Natural killer cell treated with Interleukin-12 subunit alpha and Interleukin-12 subunit beta and Interleukin-15 and Interleukin-18, amount 100 ng/mL, for 72 hours (primary cell): ENCODE measurements at regions not wholly inside any gene's neighbourhood (a gene's known extent, or its start where the extent isn't known, plus 50 kb on each side); places are given as distances from the start of the nearest gene placed in this dataset.
"Not testable (repeated sequence)": the region's sequence is repeated elsewhere in the genome, so short reads cannot be mapped to it uniquely, and the experiment has no call there.

Experiments
- ATAC-seq, 2 donors: fragments of 150-1000 bp; cut with Tn5 transposase in 1 of 2; sonication (Bioruptor Pico), chemical (Tn5 transposase) in 1 of 2; 2 replicates each; pipeline ENCODE4 v1.10.0; 2021
- DNase-seq: peaks from one replicate; pipeline ENCODE4 v3.0.0; 2022; ENCODE audit warnings: low spot score
- H3K27ac Mint-ChIP-seq, 2 donors: 1 replicate in 1 of 2; 2 replicates in 1 of 2; pipeline ENCODE4 v1.8.0; 2022; ENCODE audit warnings: mixed read lengths in 2 of 2, mild to moderate bottlenecking in 1 of 2, moderate library complexity in 1 of 2
- H3K27me3 Mint-ChIP-seq, 2 donors: 1 replicate in 1 of 2; 2 replicates in 1 of 2; pipeline ENCODE4 v1.8.0; 2022; ENCODE audit warnings: mixed read lengths in 2 of 2
- H3K36me3 Mint-ChIP-seq: one replicate; pipeline ENCODE4 v1.8.0; 2022; ENCODE audit warnings: mixed read lengths
- H3K4me1 Mint-ChIP-seq, 2 donors: 1 replicate in 1 of 2; 2 replicates in 1 of 2; pipeline ENCODE4 v1.8.0; 2022; ENCODE audit warnings: low read depth in 2 of 2, mixed read lengths in 2 of 2, mild to moderate bottlenecking in 1 of 2
- H3K4me3 Mint-ChIP-seq: one replicate; pipeline ENCODE4 v1.8.0; 2022; ENCODE audit warnings: mixed read lengths
- H3K9me3 Mint-ChIP-seq: 2 replicates; pipeline ENCODE4 v1.8.0; 2022; ENCODE audit warnings: mixed read lengths

DNA sequence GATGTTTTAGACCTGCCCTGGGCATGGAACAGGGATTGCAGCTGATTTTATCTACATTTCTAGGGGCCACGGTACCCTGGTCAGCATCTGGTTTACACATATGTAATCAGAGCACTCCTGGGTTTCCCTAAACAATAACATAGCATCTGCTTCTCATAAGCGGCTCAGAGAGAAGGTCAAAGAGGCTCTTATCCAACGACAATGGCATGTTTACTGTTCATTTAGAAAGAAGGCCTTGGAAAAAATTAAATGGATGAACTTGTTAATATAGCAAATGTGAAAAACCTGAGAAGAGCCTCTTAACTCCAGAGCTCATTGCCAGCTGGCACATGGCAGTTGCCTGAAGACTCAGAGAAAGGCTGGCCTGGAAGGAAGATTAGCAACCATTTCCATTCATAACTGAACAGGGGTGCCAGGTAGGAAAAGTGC, 202.8 kb upstream of the THUMPD2 start:
- DNase-seq = no peak
- ATAC-seq = no peak
- H3K4me1 Mint-ChIP-seq = no peaks in the 10 kb centered on the region
- H3K9me3 Mint-ChIP-seq = peaks cover 10% of the 10 kb centered on the region
- H3K36me3 Mint-ChIP-seq = no peaks in the 10 kb centered on the region
- no peaks in the 10 kb centered on the region for H3K27me3 Mint-ChIP-seq
- H3K4me3 Mint-ChIP-seq = no peak overlapping the region
- H3K27ac Mint-ChIP-seq = no peak overlapping the region

DNA sequence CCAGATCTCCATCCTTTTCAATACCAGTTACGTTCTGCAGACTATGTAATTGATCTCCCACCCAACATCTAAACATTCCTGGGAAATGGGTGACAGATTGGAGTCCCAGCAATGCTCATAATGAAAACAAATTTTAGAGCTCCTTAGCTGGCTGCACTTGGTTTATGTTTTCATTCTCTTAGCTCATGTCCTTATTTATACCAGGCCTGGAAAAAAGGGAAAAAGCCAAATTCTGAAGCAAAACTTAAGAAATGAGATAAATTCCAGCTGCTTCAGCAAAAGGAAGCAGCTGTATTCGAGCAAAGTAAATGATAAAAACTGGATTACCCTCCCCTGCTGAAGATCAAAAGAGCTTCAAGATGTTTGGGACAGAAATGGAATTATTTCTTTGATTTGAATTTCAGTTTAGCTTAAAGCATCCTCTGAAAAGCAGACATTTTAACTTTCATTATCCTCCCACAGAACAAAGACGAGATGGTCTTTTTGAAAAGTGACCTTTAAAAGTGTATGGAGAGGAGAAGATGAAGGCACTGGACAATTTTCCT, 196.5 kb upstream of the THUMPD2 start:
- Mint-ChIP-seq H3K36me3 (no peaks in the 10 kb centered on the region), H3K27ac (no peak overlapping the region), H3K4me3 (no peak overlapping the region), H3K4me1 (no peaks in the 10 kb centered on the region), H3K27me3 (no peaks in the 10 kb centered on the region), H3K9me3 (peaks cover 7% of the 10 kb centered on the region)
- DNase-seq (no peak), ATAC-seq (no peak)

DNA sequence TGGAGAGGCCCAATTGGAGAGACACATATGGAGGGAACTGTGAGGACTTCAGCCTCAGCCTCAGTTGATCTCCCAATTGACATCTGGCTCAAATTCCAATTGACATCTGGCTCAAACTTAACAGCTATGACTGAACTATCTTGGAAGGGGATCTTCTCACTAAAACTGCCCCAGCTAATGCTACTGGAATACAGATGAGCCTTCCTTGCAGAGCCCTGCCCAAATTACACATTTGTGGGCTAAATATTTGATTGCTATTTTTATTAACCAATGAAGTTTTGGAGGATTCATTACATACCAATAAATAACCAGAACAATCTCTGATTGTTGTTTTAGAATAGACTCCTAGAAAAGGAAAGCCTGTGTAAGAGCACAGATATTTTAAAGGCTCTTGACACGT, 189.0 kb upstream of the THUMPD2 start:
- no peak for ATAC-seq

DNA sequence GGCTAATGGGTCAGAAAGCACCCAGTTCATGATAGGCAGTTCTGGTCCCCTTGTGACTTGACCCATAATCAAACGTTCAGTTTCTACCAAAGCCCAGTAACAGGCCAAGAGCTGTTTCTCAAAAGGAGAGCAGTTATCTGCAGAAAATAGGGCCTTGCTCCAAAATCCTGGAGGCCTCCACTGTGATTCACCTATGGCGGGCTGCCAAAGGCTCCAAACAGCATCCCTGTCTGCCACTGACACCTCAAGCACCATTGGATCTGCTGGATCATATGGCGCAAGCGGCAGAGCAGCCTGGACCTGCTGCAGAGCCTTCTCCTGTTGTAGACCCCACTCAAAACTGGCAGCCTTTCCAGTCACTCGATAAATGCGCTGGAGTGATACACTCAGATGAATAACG, 181.6 kb upstream of the THUMPD2 start:
- not testable (repeated sequence) for ATAC-seq, H3K9me3 Mint-ChIP-seq, H3K36me3 Mint-ChIP-seq

More for the DNA sequence above, 189.0 kb upstream of the THUMPD2 start:
- H3K4me3 Mint-ChIP-seq = no peak overlapping the region
- no peaks in the 10 kb centered on the region for H3K27me3 Mint-ChIP-seq
- no peak overlapping the region for H3K27ac Mint-ChIP-seq
- no peaks in the 10 kb centered on the region for H3K4me1 Mint-ChIP-seq
- no peaks in the 10 kb centered on the region for H3K36me3 Mint-ChIP-seq
- DNase-seq = no peak
- H3K9me3 Mint-ChIP-seq = peaks cover 12% of the 10 kb centered on the region

DNA sequence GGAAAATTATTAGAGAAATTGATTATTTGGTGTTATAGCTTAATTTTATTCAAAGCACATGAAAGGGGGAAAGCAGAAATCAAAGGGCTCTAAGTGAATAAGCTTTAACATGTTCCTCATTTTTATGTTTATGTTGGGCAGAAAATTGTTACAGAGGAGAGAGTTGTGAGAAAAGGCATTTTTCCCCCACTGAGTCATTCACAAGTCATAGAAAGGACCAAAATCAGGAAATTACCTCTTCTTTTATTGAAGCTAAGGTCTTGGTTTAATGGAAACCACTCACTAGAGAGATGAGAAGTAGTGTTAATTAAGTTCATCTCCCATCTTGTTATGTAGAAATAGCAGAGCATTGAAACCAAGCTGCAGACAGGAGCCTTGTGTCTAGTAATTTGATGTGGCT, 175.3 kb upstream of the THUMPD2 start:
- Mint-ChIP-seq H3K9me3 (peaks cover 4% of the 10 kb centered on the region), H3K4me3 (no peak overlapping the region)
- no peak for ATAC-seq

More for the DNA sequence above, 181.6 kb upstream of the THUMPD2 start:
- H3K27me3 Mint-ChIP-seq, H3K4me3 Mint-ChIP-seq, H3K27ac Mint-ChIP-seq, DNase-seq, H3K4me1 Mint-ChIP-seq: not testable (repeated sequence)

DNA sequence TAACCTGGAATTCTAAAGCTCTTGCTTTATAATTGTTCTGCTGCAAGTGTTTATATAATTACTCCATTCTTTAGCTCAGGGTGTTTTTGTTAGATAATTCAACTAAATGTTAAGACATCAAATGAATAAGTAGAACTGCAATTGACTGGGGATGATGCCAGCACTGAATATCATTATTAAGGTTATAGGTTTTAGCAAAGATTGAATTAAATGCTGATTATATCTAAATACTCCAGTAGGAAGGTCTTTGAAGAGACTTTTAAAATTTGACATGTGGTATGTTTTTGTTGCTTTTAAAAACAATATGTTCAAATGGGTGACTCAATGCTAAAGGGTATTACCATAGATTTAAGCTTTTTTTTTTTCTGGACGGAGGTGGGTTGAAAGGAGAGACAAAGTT, 170.1 kb upstream of the THUMPD2 start:
- no peaks in the 10 kb centered on the region for H3K4me1 Mint-ChIP-seq
- no peaks in the 10 kb centered on the region for H3K36me3 Mint-ChIP-seq
- H3K27me3 Mint-ChIP-seq = no peaks in the 10 kb centered on the region
- H3K27ac Mint-ChIP-seq = no peak overlapping the region
- DNase-seq = no peak
- peaks cover 6% of the 10 kb centered on the region for H3K9me3 Mint-ChIP-seq
- no peak overlapping the region for H3K4me3 Mint-ChIP-seq
- no peak for ATAC-seq

More for the DNA sequence above, 175.3 kb upstream of the THUMPD2 start:
- H3K27ac Mint-ChIP-seq = no peak overlapping the region
- no peaks in the 10 kb centered on the region for H3K27me3 Mint-ChIP-seq
- no peaks in the 10 kb centered on the region for H3K36me3 Mint-ChIP-seq
- DNase-seq = no peak
- H3K4me1 Mint-ChIP-seq = no peaks in the 10 kb centered on the region

DNA sequence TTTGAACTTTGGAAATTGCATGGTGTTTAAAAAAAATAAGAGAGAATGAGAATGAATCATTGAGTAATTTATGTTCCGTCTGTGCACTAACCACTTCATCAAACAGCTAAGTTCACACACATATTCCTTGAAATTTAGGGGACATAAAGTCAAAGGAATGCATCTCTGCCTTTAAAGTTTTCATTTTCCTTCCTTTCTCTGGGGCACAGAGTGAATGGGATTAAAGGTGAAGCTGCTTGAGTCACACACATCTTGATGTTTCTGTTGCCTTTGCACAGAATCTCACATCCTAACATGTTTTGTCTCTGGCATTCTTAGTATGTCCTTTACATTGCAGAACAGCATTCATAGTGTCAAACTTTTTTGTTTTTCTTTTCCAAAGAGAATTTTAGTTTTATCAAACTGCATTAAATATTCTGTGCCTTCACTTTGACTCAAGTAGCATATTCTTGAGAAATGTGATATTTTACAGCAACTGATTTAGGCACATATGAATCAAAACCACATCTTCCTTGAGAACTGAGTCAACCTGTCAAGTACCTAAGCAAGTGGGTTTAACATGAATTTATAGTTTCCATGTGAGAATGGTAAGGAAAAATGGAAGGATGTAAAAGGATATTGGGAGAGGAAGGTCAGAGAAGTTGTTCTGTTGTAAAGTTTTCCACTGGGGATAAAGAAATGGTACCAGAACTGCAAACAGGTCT, 169.1 kb upstream of the THUMPD2 start:
- ATAC-seq (no peak), DNase-seq (no peak)
- peaks cover 6% of the 10 kb centered on the region for H3K9me3 Mint-ChIP-seq
- no peaks in the 10 kb centered on the region for H3K27me3 Mint-ChIP-seq
- no peak overlapping the region for H3K4me3 Mint-ChIP-seq
- no peak overlapping the region for H3K27ac Mint-ChIP-seq
- no peaks in the 10 kb centered on the region for H3K36me3 Mint-ChIP-seq
- no peaks in the 10 kb centered on the region for H3K4me1 Mint-ChIP-seq

DNA sequence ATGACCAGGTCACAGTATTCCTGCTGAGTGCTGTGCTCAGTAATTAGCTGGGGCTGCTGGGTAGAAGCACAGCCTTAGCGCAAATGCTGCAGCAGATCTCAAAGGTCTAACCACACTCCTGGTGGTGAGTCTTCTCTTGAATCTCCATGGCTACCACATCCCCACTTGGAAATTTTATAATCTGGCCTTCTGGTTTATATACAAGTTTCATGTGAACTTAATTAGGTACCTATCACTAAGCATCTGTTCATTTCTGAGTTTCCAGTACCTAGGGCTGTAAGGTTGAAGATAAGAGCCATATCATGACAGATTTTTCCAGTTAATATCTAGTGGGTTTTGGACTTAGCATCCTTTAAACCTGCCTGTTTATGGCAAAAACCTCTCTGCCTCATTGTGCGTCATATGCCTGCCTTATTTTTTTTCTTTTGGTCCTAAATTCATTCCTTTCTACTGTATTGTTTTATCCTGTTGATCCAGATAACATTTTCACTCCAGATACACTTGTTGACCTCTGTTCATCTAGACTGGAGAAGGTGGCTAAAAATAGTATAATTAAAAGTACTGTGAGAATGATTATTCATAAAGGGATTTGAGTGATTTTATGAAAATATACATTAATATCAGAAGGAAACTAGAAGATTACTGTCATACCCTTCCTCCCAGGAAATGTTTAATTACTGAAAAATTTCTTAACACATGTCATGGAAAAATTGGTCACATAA, 168.4 kb upstream of the THUMPD2 start:
- no peak for ATAC-seq
- no peak overlapping the region for H3K4me3 Mint-ChIP-seq

DNA sequence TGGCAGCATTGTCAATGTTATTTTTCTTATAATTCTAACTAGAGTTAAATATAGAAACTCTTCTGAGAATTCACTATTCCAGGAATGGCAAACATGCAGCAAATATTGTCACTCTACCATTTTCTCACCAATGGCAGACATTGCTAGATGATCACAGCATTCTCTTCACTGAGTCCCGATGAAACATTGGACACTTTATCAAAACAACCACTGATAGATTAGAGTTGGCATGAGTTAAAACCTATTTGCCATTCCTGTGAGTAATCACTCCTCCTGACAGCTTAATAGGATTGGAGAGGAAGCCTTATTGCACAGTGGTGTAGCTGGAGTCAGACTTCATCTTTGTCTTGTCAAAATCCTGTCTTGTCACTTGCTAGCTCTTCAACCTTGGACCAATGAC, 163.9 kb upstream of the THUMPD2 start:
- no peak overlapping the region for H3K4me3 Mint-ChIP-seq
- no peak overlapping the region for H3K27ac Mint-ChIP-seq
- DNase-seq = no peak
- peaks cover 0 to 4% of the 10 kb centered on the region in 2 donors for H3K27me3 Mint-ChIP-seq
- H3K4me1 Mint-ChIP-seq = no peaks in the 10 kb centered on the region
- ATAC-seq = no peak
- no peaks in the 10 kb centered on the region for H3K36me3 Mint-ChIP-seq
- H3K9me3 Mint-ChIP-seq = peaks cover 13% of the 10 kb centered on the region

More for the DNA sequence above, 168.4 kb upstream of the THUMPD2 start:
- DNase-seq = no peak
- Mint-ChIP-seq H3K9me3 (peaks cover 6% of the 10 kb centered on the region), H3K36me3 (no peaks in the 10 kb centered on the region), H3K4me1 (no peaks in the 10 kb centered on the region), H3K27me3 (no peaks in the 10 kb centered on the region), H3K27ac (no peak overlapping the region)

DNA sequence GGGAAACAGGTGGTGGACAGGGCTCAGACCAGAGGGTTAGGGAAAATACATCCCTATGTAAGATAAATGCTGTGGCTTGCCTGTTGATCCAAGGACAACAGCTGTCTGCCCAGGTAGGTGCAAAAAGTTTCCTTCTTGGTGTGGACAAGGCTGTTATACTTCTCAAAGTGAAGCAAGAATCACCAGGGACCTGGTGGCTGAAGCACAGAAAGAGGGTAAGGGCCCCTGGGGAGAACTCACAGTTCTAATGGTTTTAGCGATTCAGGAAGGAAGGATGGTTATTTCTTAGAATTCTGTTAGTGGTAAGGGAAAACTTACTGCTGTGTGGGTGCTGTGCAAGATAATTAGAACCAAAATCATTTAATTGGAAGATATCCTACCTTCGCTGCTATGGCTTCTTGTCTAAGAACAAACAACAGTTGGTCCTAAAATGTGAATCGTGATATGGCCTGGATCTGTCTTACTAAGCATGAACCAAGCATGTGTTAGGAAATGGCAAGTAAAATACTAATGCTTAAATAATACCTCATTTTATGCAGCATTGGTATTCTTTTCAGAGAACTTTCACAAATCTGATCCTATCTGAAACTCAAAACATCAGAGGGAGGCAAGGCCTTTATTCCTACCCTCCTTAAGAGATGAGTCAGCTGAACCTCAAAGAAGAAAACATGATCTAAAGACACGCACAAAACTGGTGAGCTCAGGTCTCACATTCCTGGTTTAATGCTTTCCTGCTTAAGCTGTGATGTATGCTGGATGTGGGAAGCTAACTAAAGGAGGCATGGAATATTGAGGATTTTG, 159.2 kb upstream of the THUMPD2 start:
- Mint-ChIP-seq H3K36me3 (no peaks in the 10 kb centered on the region), H3K4me1 (no peaks in the 10 kb centered on the region), H3K27me3 (peaks cover 0 to 4% of the 10 kb centered on the region in 2 donors), H3K4me3 (no peak overlapping the region), H3K27ac (no peak overlapping the region), H3K9me3 (peaks cover 8% of the 10 kb centered on the region)
- ATAC-seq (no peak), DNase-seq (no peak)

DNA sequence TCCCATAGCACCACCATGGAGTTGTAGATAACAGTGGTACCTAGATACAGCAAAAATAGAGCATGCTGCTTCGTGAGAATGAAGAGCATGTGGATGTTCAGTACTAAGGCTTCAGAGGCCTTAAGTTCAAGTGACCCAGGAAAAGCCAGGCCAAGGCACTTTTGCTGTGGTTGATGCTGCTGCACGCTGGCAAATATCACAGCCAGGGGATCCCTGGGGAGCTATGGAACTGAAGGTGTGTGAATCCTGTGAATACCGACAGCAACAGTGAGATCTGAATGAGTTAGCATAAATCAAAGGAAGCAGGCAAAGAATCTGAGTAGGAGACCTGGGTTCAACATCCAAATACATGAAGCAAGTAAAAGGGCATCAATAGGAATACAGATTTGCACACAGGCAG, 158.6 kb upstream of the THUMPD2 start:
- no peaks in the 10 kb centered on the region for H3K4me1 Mint-ChIP-seq
- ATAC-seq (no peak), DNase-seq (no peak)
- no peak overlapping the region for H3K4me3 Mint-ChIP-seq
- no peak overlapping the region for H3K27ac Mint-ChIP-seq
- H3K27me3 Mint-ChIP-seq = peaks cover 0 to 6% of the 10 kb centered on the region in 2 donors
- peaks cover 8% of the 10 kb centered on the region for H3K9me3 Mint-ChIP-seq
- H3K36me3 Mint-ChIP-seq = no peaks in the 10 kb centered on the region

DNA sequence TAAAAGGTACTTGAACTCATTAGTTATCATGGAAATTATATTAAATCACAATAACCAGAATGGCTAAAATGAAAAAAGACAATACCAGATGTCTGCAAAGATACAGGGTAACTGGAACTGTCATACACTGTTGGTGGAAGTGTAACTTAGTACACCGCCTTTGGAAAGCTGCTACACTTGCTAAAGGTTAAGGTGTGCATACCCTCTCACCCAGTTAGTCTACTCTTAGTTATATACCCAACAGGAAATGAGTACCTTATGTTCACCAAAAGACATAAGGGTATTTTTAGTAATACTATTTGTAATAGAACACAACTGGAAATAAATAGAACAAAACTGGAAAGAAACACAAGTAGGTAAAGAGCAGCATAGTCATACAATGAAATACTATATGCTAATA, 155.8 kb upstream of the THUMPD2 start:
- H3K9me3 Mint-ChIP-seq = no peaks in the 10 kb centered on the region
- DNase-seq (no peak), ATAC-seq (no peak)
- H3K27me3 Mint-ChIP-seq = peaks cover 0 to 3% of the 10 kb centered on the region in 2 donors
- no peaks in the 10 kb centered on the region for H3K36me3 Mint-ChIP-seq
- no peak overlapping the region for H3K4me3 Mint-ChIP-seq
- H3K27ac Mint-ChIP-seq = no peak overlapping the region
- no peaks in the 10 kb centered on the region for H3K4me1 Mint-ChIP-seq

DNA sequence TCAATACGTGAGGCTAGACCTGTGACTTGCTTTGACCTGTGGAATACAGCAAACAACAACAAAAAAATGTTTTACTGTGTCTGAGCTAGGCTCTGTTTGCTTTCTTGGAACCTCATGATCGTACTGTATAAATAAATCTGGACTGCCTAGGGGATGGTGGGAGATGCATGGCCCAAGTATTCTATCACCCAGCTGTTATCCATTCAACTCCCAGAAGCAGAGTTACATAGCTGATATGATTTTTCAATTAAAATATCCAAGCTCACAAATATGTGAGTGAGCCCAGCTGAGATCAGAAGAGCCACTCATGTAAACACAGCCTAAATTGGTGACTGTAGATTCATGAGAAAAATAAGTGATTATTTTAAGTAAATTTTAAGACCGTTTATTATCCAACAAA, 154.1 kb upstream of the THUMPD2 start:
- no peak for DNase-seq
- H3K27ac Mint-ChIP-seq = no peak overlapping the region
- H3K27me3 Mint-ChIP-seq = peaks cover 0 to 3% of the 10 kb centered on the region in 2 donors
- no peaks in the 10 kb centered on the region for H3K4me1 Mint-ChIP-seq
- no peaks in the 10 kb centered on the region for H3K36me3 Mint-ChIP-seq
- ATAC-seq = no peak
- H3K9me3 Mint-ChIP-seq = no peaks in the 10 kb centered on the region
- H3K4me3 Mint-ChIP-seq = no peak overlapping the region

DNA sequence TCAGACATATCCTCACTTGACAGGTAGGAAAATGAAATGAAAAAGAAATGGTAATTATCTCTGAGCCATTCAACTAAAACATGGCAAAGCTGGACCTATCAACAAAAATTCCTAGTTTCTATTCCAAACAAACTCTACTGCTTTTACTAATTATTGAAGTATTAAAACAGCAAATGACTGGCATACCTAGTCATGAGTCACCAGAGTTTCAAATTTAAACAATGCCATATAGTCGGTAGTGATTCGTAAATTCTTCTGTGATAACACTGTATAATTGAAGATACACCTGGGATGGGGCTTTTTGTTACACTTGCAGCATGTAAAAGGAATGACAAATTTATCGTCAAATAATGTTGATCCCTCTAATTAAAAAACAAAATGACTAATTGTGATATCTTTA, 153.1 kb upstream of the THUMPD2 start:
- peaks cover 0 to 6% of the 10 kb centered on the region in 2 donors for H3K27me3 Mint-ChIP-seq
- no peaks in the 10 kb centered on the region for H3K9me3 Mint-ChIP-seq
- H3K4me1 Mint-ChIP-seq = no peaks in the 10 kb centered on the region
- H3K27ac Mint-ChIP-seq = no peak overlapping the region
- no peak overlapping the region for H3K4me3 Mint-ChIP-seq
- no peak for ATAC-seq
- no peaks in the 10 kb centered on the region for H3K36me3 Mint-ChIP-seq
- DNase-seq = no peak
